Stimulated activated naive CD4-positive, alpha-beta T cell treated with Interleukin-2 at 50 U/mL for 16 hours (primary cell): ENCODE measurements at regions not wholly inside any gene's neighbourhood (a gene's known extent, or its start where the extent isn't known, plus 50 kb on each side); places are given as distances from the start of the nearest gene placed in this dataset.
"Not testable (repeated sequence)": the region's sequence is repeated elsewhere in the genome, so short reads cannot be mapped to it uniquely, and the experiment has no call there.

Source experiments
- DNase-seq: peaks from one replicate; lab custom pipeline; 2025; lab: John Stamatoyannopoulos, UW

DNA sequence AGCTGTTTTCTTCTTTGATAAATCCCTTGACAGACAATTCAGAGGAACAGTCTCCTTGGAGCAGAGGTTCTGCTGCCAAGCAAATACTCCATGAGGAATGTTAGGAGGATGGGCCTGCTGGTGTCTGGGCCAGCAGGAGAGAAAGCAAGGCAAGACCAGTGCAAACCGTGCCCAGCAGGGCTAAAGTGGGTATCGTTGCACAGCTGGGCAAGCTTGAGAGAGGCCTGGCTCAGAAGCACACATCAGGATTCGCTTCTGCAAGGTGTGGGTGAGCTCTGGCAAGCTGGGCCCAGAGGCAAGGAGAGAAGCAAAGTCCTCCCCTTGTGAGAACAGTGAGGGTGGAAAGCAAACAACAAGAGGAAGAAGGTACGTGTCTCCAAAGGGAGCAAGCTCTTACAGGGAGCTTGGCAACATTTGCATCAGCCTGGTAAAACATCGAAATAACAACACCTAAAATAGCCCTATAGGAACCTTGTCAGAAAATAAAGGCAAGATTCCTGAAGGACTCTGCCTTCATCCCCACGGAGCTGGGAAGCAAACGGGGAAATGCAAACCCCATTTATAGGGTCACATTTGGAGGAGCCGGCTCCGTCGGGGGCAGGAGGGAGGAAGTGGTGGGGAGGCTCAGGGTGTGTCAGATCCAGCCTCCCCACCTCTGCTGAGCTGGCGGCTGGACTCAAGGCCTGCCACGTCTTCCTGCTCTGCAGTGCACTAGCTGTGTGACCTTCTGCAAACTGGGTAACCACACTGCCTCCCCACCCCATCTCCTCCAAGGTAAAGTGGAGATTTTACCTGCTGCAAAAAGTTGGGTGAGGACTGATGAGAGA, 62.3 kb upstream of the HIVEP3 start:
- no peak for DNase-seq

- no peak for DNase-seq
These were observed 60.3 kb upstream of the HIVEP3 start for GRCh38 chr1:41978986-41979385.

- DNase-seq: no peak
These were observed 58.6 kb upstream of the HIVEP3 start for GRCh38 chr1:41977326-41977725.

- no peak for DNase-seq
These were observed 57.9 kb upstream of the HIVEP3 start for GRCh38 chr1:41976671-41977070.

DNA sequence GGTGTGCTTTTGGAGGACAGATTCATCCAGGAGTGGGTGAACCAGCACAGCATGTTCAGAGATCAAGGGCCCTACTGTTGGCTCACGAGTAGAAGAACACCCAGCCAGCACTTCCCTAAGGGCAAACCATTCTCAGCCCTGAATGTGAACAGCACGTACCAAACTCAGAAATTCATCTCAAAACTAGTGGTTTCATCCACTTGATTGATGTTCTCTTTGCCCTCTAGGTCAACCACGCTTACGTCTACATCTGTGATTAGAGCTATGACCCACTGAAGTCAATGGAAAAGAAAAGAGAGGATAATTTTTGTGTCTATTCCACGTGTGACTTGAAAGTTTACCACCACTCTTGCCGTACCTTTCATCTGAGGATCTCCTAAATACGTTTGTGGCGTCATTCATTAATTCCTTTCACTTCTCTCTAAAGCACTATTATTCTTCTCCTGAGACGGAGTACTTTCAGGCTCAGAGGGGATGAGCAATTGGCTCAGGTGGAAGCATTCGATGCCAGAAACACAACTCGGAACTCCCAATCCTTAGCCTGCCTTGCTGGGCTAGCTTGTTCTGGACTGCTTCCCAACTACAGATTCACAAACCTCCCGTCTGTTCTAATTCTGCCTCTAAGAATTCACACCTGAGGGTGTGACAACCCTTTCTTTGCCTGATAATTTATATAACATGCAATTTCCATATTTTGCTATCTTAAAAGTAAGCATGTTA, 57.3 kb upstream of the HIVEP3 start:
- DNase-seq: no peak

GRCh38 chr1:41975121-41975520, 56.4 kb upstream of the HIVEP3 start:
- DNase-seq: no peak

DNA sequence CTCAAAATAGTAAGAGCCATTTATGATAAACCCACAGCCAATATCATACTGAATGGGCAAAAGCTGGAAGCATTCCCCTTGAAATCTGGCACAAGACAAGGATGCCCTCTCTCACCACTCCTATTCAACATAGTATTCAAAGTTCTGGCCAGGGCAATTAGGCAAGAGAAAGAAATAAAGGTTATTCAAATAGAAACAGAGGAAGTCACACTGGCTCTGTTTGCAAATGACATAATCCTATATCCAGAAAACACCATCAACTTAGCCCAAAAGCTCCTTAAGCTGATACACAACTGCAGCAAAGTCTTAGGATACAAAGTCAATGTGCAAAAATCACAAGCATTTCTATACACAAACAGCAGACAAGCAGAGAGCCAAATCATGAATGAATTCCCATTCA, 49.8 kb upstream of the HIVEP3 start:
- not testable (repeated sequence) for DNase-seq
